Pancreas (tissue), 10 donors: ENCODE measurements at regions not wholly inside any gene's neighbourhood (a gene's known extent, or its start where the extent isn't known, plus 50 kb on each side); places are given as distances from the start of the nearest gene placed in this dataset.

ENCODE experiments used
- ATAC-seq, 4 donors: fragments of 200-7000 bp; cut with Tn5 transposase; one replicate each; pipeline versions ENCODE4 v1.8.0 to v1.9.1; 2020; ENCODE audit warnings: mild to moderate bottlenecking in 4 of 4, moderate library complexity in 4 of 4
- DNase-seq, 6 donors: peaks; one replicate each; pipeline ENCODE4 v3.0.0-alpha.2; 2020
- FAIRE-seq: peaks from 2 replicates; lab custom pipeline; 2012; peaks lifted over from hg19 to GRCh38; lab: Jason Lieb, UNC
- H3K27ac ChIP-seq, 4 donors: fragments of 200-600 bp; sonication (generic); 1 replicate in 3 of 4; 2 replicates in 1 of 4; pipeline versions ENCODE4 v1.5.0 to v1.8.0; 2020
- H3K27me3 ChIP-seq, 4 donors: fragments of 200-600 bp; one replicate each; pipeline ENCODE4 v1.8.0; 2021
- H3K36me3 ChIP-seq, 3 donors: fragments of 200-600 bp; sonication (generic) in 1 of 3; one replicate each; pipeline versions ENCODE4 v1.5.0 to v1.8.0; 2020 to 2021
- H3K4me1 ChIP-seq, 3 donors: fragments of 200-600 bp; one replicate each; pipeline ENCODE4 v1.8.0; 2021
- H3K4me3 ChIP-seq, 4 donors: fragments of 200-600 bp; sonication (generic) in 2 of 4; one replicate each; pipeline versions ENCODE4 v1.5.0 to v1.8.0; 2020 to 2021
- H3K9me3 ChIP-seq, 4 donors: fragments of 200-600 bp; one replicate each; pipeline ENCODE4 v1.8.0; 2021
- WGBS, 2 donors: extraction: QIAGEN DNeasy Blood & Tissue Kit; methylation state at CpG; one replicate each; pipeline ENCODE4 v1.1.7; 2013; 5-methylcytosine and 5-hydroxymethylcytosine counted together
- intact Hi-C, 3 donors: fragments of 100-400 bp; cut with DNase I; formaldehyde crosslinking; loops; one replicate each; pipeline versions ENCODE4 v1.11.1 to v1.14.2; 2022
- TF ChIP-seq, protein P1 (sequence below), 4 donors: fragments of 200-600 bp; sonication (generic) in 3 of 4; IDR thresholded peaks; one replicate each; pipeline versions ENCODE4 v1.5.0 to v1.8.0; 2021; ENCODE audit warnings: antibody characterized with exemption in 4 of 4
- donor health status: healthy with polysubstance abuse.
- donor health status: DM: no; HTN: no; CAD: no; lungs with moderate emphysema.
- donor health status: DM: no; HTN: no; CAD: no.
- donor health status: control.
- donor health status: control.
- donor health status: Bipolar disorder and iron deficiency.
- donor health status: DM: yes; HTN: yes; CAD: no.
- donor health status: DM: no; HTN: no; CAD: no.
- donor health status: DM: no; HTN: no; CAD: no.
- donor health status: DM: yes; HTN: yes; CAD: no.

GRCh38 chr18:27771571-27771970 is 405.4 kb downstream of the CDH2 start:
- intact Hi-C loops = no loop called here
- Histone ChIP-seq H3K4me3 (no peak overlapping the region), H3K9me3 (no peaks in the 10 kb centered on the region), H3K4me1 (no peaks in the 10 kb centered on the region), H3K27me3 (no peaks in the 10 kb centered on the region), H3K27ac (no peak overlapping the region), H3K36me3 (no peaks in the 10 kb centered on the region)
- TF ChIP-seq, protein P1, sequence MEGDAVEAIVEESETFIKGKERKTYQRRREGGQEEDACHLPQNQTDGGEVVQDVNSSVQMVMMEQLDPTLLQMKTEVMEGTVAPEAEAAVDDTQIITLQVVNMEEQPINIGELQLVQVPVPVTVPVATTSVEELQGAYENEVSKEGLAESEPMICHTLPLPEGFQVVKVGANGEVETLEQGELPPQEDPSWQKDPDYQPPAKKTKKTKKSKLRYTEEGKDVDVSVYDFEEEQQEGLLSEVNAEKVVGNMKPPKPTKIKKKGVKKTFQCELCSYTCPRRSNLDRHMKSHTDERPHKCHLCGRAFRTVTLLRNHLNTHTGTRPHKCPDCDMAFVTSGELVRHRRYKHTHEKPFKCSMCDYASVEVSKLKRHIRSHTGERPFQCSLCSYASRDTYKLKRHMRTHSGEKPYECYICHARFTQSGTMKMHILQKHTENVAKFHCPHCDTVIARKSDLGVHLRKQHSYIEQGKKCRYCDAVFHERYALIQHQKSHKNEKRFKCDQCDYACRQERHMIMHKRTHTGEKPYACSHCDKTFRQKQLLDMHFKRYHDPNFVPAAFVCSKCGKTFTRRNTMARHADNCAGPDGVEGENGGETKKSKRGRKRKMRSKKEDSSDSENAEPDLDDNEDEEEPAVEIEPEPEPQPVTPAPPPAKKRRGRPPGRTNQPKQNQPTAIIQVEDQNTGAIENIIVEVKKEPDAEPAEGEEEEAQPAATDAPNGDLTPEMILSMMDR (IDR thresholded peaks at IDR 0.05) = no peak
- ATAC-seq (no peak), DNase-seq (no peak), FAIRE-seq (no peak)

GRCh38 chr18:27769152-27769551 is 407.8 kb downstream of the CDH2 start:
- Histone ChIP-seq H3K4me3 (no peak overlapping the region), H3K36me3 (no peaks in the 10 kb centered on the region), H3K4me1 (no peaks in the 10 kb centered on the region), H3K27ac (no peak overlapping the region), H3K9me3 (no peaks in the 10 kb centered on the region), H3K27me3 (no peaks in the 10 kb centered on the region)
- DNase-seq (no peak), FAIRE-seq (no peak), ATAC-seq (no peak)
- intact Hi-C loops = no loop called here
- WGBS, 2 donors = 53 to 54% methylated on average over 1 of the region's 1 CpG
- TF ChIP-seq, protein P1 (IDR thresholded peaks at IDR 0.05) = no peak

- ATAC-seq = no peak
- whole genome bisulfite sequencing, 2 donors = 36 to 47% methylated on average over 1 of the region's 1 CpG
- H3K27ac ChIP-seq = no peak overlapping the region
- TF ChIP-seq, protein P1 (IDR thresholded peaks at IDR 0.05) = no peak
- H3K9me3 ChIP-seq = no peaks in the 10 kb centered on the region
- no peaks in the 10 kb centered on the region for H3K27me3 ChIP-seq
- no peaks in the 10 kb centered on the region for H3K36me3 ChIP-seq
- no peak for DNase-seq
- H3K4me3 ChIP-seq = no peak overlapping the region
- H3K4me1 ChIP-seq = no peaks in the 10 kb centered on the region
- FAIRE-seq = no peak
- intact Hi-C loops = no loop called here
These were observed 413.0 kb downstream of the CDH2 start for GRCh38 chr18:27763936-27764335.

DNA sequence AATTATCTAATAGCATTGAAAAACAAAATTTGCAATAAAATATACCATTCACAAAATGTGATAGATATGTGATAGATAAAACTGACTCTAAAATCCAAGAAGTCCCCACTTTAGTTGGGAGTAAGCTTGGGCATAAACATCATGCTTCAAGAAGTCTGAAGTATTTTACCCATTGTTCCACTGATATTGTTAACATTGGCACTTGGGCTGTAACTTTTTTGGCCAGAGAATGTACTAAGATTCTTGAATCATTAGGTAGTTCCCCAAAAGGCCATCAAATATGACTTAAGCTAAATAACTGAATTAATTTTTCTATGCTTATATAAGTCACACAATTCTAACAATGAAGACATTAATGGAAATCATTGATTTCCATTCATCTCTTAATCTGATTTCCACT is 413.6 kb downstream of the CDH2 start:
- Histone ChIP-seq H3K27ac (no peak overlapping the region), H3K36me3 (no peaks in the 10 kb centered on the region), H3K9me3 (no peaks in the 10 kb centered on the region), H3K4me1 (no peaks in the 10 kb centered on the region), H3K27me3 (no peaks in the 10 kb centered on the region), H3K4me3 (no peak overlapping the region)
- DNase-seq (no peak), FAIRE-seq (no peak), ATAC-seq (no peak)
- intact Hi-C loops = no loop called here
- TF ChIP-seq, protein P1 (IDR thresholded peaks at IDR 0.05) = no peak

DNA sequence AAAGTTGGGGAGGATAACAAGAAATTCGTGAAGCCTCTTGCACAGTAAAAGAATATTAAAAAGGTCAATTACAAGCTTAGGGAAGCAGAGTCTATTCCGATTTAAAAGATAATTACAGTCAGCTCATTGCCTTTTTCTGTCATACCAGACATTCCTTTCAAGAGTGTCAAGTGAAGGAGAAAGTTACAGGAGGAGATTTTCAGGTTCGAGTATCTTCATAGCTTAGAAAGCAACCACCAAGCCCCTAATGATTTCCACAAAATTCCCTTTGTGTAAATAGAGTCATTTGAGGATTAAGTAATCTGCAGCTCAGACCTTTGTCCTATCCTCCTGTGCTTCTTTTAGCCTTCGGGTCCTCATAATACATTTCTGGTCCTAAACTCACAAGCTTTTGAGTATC is 414.9 kb downstream of the CDH2 start:
- FAIRE-seq (no peak), ATAC-seq (no peak), DNase-seq (no peak)
- Histone ChIP-seq H3K27ac (no peak overlapping the region), H3K4me1 (no peaks in the 10 kb centered on the region), H3K9me3 (no peaks in the 10 kb centered on the region), H3K4me3 (no peak overlapping the region), H3K27me3 (no peaks in the 10 kb centered on the region), H3K36me3 (no peaks in the 10 kb centered on the region)
- WGBS, 2 donors = 30 to 36% methylated on average over 4 of the region's 4 CpGs
- intact Hi-C loops = no loop called here
- TF ChIP-seq, protein P1 (IDR thresholded peaks at IDR 0.05) = no peak
